HG03460 (cell line): ENCODE measurements at regions not wholly inside any gene's neighbourhood (a gene's known extent, or its start where the extent isn't known, plus 50 kb on each side); places are given as distances from the start of the nearest gene placed in this dataset.
A peak's percentile ranks its signal among the peaks of the same experiment; 100 is the strongest.

Source experiments
- ATAC-seq: cut with Tn5 transposase; IDR thresholded peaks from one replicate; pipeline ENCODE4 v1.9.1; 2021; ENCODE audit not compliant: unreplicated experiment

DNA sequence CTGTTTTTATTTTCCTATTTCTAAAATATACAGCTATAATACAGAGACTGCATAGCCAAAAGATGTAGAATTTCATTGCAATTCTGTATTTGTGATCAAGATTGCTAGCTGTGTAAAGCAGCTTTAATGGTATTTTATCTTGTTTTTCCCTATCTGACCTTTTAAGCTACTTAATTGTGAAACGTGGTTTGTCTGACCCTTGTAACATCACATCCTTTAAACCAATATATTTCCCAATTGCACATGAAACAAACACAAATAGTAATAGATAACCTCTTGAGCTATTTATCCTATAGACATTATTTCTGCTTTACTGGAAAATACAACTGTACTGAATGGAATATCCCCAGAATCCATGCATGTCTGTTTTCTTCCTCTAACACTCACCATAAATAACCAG is 112.2 kb upstream of the PLPPR4 start:
- no peak for ATAC-seq

DNA sequence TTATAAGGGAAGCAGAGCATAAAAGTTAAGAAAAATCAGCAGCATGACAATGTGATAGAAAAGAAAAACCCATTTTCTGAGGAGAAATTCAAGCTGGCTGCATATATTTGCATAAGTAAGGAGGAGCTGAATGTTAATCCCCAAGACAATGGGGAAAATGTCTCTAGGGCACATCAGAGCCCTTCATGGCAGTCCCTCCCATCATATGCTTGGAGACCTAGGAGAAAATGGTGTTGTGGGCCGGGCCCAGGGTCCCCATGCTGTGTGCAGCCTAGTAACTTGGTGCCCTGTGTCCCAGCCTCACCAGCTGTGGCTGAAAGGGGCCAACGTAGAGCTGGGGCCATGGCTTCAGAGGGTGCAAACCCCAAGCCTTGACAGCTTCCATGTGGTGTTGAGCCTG is 100.6 kb upstream of the PLPPR4 start:
- no peak for ATAC-seq

DNA sequence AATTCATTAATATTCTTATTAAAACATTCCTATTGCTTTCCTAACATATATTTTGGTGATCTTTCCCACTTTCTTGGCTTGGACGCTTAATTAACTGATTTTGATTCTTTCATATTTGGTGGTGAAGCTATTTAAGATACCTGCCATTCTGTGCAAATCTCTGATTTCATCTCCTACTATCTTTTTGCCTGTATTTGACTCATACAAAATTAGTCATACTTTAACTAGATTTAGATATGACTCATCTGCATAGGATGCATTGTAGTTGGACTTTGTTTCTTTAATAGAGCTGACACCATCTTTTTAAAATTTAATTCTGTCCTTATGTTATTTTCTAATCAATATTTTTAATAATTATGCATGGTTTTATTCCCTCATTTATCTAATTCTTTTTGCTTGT is 93.8 kb upstream of the PLPPR4 start:
- ATAC-seq, result no peak

DNA sequence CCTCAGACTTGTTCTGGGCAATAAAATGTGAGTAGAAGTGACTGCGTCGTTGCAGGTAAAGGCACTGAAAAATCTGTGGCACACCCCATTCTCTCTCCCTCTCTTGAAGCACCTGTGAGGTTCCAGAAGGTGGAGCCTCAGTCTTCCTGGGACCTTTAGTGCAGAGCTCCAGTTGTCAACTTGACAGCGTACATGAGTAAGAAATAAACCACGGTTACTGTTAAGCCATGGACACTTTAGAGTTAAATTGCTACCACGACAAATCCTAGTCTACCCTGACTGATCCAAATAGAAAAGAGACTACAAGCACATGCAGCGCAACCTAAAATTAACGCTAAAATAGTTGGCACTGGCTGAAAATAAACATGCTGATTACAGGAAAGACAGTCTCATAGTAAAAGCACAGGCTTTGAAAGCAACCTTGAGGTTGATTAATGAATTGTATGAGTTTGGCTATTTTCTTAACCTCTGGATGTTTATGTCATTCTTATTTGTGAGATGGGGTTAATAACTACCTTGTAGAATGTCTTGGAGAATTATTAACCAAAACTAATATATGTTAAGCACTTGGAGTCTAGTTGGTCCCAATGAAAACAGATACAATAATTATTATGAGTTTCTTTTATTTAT is 93.0 kb upstream of the PLPPR4 start:
- ATAC-seq, result no peak

DNA sequence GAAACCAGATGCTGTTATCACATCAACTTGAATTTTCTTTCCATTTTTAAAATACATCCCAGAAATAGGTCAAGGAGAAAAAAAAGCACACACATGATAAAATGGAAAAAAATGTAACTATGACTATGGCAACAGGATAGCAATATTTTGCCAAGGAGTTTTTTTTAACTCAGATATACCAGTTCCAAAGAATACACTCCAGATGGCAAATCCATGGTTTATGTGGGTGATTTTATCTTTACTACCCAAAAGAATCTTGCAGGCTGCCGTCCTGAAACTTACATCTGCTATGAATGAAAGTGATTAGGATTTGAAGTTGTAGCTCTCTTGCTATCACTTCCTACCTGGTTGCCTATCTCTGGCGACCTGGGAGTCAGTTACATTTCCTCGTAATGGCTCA is 91.0 kb upstream of the PLPPR4 start:
- no peak for ATAC-seq

DNA sequence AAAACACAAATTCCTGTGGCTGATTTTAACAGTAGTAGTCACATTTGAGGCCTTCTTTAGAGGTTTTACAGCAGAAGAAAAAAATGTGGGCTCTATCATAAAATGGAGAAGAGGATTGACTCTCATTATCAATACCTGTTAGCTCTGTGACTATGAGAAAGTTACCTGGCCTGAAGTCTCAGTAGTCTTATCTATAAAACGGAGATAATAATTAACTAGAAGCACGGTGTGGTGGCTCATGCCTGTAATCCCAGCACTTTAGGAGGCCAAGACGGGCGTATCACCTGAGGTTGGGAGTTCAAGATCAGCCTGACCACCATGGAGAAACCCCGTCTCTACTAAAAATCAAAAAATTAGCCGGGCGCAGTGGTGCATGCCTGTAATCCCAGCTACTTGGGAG is 90.4 kb upstream of the PLPPR4 start:
- ATAC-seq, result no peak

DNA sequence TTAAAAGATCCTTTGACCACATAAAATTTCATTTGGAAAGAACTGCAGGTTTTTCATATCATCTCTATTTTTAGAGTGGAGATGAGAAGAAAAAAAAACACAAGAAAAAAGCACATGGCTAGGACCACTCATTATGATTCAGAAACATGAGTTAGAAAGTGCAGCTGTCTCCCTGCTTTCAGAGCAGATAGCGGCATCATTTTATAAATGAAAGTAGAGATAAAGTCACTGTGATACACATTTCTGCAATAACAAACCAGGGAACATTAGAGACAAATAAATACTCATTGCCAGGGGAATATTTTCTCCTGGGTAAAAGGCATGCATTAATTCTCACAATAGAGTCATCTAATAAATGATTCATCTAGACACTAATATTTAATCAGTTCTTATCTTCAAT is 87.5 kb upstream of the PLPPR4 start:
- no peak for ATAC-seq

DNA sequence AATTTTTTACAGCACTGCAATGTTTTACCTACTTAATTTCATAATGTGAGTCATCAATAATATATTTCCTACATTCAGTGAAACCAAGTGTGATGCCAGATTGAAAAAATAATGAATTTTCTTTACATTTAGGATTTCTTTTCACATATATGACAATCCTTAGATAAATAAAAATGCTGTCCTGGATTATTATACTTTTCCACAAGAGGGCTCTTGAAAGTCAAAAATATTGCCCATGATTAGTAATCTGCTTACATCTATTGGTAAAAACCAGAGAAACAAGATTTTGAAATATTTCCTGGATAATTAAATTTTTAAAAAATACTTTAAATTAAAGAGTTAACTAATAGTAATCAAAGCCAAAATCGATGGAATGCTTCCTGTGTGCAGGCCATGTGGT is 86.8 kb upstream of the PLPPR4 start:
- no peak for ATAC-seq

DNA sequence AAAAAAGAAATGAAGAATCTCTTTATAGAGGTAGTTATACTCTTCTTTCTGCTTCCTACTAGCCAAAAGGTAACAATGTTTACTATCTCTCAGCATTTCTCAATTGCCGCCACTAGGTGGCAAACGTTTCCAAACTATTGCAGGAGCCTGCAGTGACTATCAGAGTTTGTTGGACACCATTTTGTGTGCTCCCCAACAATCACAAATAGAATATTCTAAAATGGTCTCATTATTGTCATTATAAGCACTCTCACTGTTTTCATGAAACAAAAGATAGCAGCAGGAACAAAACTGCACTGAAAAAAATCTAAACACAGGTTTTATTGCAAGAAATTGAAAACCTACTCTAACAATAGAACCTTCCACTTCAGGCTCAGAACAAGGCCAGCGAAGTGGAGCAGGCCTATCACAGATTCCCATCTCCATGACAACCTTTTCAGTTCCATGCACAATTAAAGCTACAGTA is 83.9 kb upstream of the PLPPR4 start:
- ATAC-seq, result peak; percentile 97

DNA sequence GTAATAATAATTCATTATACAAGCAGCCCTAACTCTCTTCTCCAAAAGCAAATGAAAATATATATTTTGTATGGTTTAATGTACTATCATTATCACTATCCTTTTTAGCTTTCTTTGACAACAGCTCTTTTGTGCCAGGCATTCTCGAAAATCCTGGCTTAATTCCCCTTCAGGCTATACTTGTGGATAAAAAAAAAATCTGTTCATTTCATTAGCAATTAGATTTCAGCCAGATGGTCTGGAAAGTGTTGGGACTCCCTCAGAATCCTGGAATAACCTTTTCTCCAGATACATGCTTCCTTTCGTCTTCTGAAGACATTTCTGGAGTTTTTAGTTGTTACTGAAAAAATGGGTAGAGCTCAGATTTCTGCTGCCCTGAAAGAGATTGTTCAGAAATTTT is 83.4 kb upstream of the PLPPR4 start:
- ATAC-seq, result no peak

DNA sequence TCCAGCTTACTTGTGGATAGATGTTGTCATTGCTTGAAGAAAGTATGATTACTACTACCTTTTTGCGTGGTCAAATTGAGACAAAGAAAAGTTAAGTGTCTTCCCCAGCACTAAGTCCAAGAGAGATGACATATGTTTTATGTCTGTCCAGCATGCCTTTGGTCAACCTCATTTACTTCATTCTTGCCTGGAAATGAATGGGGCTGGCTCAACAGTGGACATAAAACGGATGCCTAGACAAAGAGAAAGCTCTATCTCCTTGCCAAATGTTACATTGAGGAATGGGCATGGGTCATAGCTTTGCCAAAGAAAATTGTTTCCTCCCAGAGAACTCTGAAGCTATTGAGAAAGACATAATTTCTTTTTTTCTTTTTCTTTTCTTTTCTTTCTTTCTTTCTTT is 82.4 kb upstream of the PLPPR4 start:
- no peak for ATAC-seq

DNA sequence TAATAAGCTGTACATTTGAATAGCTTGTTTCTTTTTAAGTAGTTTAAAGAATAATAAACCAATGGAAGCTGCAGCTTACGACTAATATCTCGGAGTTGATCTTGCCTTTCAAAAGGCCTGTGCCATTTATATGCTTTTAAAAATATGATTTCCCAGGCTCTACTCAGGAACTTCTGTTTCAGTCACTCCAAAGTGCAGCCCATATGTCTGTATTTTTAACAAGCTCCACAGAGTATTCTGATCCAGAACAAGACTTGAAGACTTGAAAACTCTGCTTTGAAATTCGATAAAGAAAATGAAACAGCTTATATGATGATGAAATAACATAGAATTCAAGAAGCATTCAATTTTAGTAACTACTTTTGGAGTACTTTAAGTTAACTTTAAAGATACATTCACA is 79.1 kb upstream of the PLPPR4 start:
- ATAC-seq, result no peak

DNA sequence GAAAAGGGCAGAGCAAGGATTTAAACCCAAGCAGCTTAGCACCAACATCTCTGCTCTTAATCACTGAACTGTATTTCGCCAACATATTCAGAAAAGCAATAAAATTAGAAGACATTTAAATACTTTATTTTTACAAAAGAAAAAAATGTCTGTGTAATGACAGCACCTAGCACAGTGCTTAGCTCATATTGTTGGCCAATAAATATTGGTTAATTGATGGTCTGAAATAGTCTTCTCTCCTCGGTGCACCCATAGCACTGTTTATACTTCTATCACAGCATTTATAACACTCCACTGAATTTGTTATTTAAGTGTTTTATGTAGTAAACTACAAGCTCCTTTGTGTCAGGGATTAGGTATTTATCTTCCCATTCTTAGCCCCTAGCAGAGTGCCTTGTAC is 70.9 kb upstream of the PLPPR4 start:
- ATAC-seq, result no peak

DNA sequence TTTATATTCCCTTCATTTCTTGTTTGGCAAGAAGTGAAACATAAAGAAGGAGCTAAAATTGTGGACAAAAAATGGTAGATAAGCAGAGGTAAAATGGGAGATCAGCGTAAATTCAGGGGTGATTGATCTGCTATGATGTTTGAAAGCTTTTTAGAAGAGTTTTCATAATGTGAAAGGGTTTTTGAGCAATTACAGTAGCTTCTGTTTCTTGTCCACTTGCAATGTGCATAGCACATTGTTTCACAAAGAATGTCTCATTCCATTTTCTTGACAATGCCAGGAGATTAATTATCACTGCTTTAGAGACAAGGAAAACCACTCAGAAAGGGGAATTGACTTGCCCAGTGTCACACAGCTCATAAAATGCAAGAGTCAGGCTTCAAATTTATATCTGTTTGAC is 65.9 kb upstream of the PLPPR4 start:
- no peak for ATAC-seq

DNA sequence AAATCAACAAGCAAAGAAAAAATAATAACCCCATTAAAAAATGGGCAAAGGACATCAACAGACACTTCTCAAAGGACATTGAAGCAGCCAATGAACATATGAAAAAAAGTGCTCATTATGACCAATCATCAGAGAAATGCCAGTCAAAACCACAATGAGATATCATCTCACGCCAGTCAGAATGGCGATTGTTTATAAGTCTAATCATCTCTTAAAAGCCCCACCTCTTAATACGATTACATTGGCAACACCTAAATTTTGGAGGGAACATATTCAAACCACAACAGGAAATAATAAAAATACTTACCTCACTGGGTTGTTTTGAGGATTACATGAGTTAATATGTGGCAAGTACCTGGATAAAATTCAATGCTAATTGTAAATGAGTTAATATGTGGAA is 57.1 kb upstream of the PLPPR4 start:
- ATAC-seq, result no peak
